ENCODE measurements at regions not wholly inside any gene's neighbourhood (a gene's known extent, or its start where the extent isn't known, plus 50 kb on each side); places are given as distances from the start of the nearest gene placed in this dataset.

GRCh38 chr10:36198322-36198721 is 556.2 kb upstream of the FZD8 start:
- TF ChIP-seq CTCF (IDR thresholded peaks at IDR 0.05; ENCODE audit: control extremely low read depth, extremely low read depth), result no peak
- Histone ChIP-seq H3K9me3 (ENCODE audit: control insufficient read depth in 4 of 4, insufficient read depth in 3 of 4, low read length in 3 of 4) (no peaks in the 10 kb centered on the region), H3K9ac (ENCODE audit: insufficient read depth in 1 of 2, low read length in 2 of 2) (no peak overlapping the region), H3K36me3 (ENCODE audit: control insufficient read depth in 4 of 4, insufficient read depth in 4 of 4, low read length in 4 of 4) (no peaks in the 10 kb centered on the region), H3K4me3 (no peak overlapping the region), H3K4me1 (ENCODE audit: control insufficient read depth in 5 of 5, insufficient read depth in 5 of 5, low read length in 5 of 5) (no peaks in the 10 kb centered on the region), H3K27ac (ENCODE audit: low read depth in 1 of 2, low read length in 1 of 2) (no peak overlapping the region), H3K27me3 (ENCODE audit: control insufficient read depth in 3 of 3, insufficient read depth in 3 of 3, low read length in 2 of 3) (no peaks in the 10 kb centered on the region)
- DNase-seq (no peak), ATAC-seq (ENCODE audit: insufficient read depth, low FRiP score) (no peak)

GRCh38 chr10:36195364-36195763 is 553.3 kb upstream of the FZD8 start:
- ATAC-seq (ENCODE audit: insufficient read depth, low FRiP score) (no peak), DNase-seq (no peak)
- Histone ChIP-seq H3K27ac (ENCODE audit: low read depth in 1 of 2, low read length in 1 of 2) (no peak overlapping the region), H3K4me1 (ENCODE audit: control insufficient read depth in 5 of 5, insufficient read depth in 5 of 5, low read length in 5 of 5) (no peaks in the 10 kb centered on the region), H3K9me3 (ENCODE audit: control insufficient read depth in 4 of 4, insufficient read depth in 3 of 4, low read length in 3 of 4) (peaks cover 0 to 9% (median 2%) of the 10 kb centered on the region in 4 donors), H3K4me3 (no peak overlapping the region), H3K9ac (ENCODE audit: insufficient read depth in 1 of 2, low read length in 2 of 2) (no peak overlapping the region), H3K36me3 (ENCODE audit: control insufficient read depth in 4 of 4, insufficient read depth in 4 of 4, low read length in 4 of 4) (no peaks in the 10 kb centered on the region), H3K27me3 (ENCODE audit: control insufficient read depth in 3 of 3, insufficient read depth in 3 of 3, low read length in 2 of 3) (no peaks in the 10 kb centered on the region)
- 87 to 95% methylated on average over 3 of the region's 3 CpGs for WGBS, 2 donors
- no peak for TF ChIP-seq CTCF (IDR thresholded peaks at IDR 0.05; ENCODE audit: control extremely low read depth, extremely low read depth)

DNA sequence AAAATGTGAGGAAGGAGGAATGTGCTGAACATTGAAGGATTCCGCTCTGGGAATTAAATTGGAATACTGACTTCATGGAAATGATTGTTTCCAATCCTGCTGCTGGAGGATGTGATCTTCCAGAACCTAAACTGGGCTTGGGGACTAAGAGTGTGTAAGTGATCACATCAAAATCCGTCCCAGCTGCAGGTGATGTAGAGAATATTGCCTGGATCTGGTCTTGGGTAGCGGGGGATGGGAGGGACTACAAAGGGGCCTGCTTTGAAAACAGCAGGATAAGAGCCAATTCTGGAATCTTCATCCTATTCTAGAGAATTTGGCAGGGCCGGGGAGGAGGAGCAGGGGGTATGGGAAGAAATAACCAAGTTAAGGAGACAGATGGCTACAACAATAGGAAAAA is 552.2 kb upstream of the FZD8 start:
- no peaks in the 10 kb centered on the region for H3K27me3 ChIP-seq (ENCODE audit: control insufficient read depth in 3 of 3, insufficient read depth in 3 of 3, low read length in 2 of 3)
- no peak overlapping the region for H3K27ac ChIP-seq (ENCODE audit: low read depth in 1 of 2, low read length in 1 of 2)
- ATAC-seq (ENCODE audit: insufficient read depth, low FRiP score), result no peak
- peaks cover 0 to 9% (median 3%) of the 10 kb centered on the region in 4 donors for H3K9me3 ChIP-seq (ENCODE audit: control insufficient read depth in 4 of 4, insufficient read depth in 3 of 4, low read length in 3 of 4)
- no peaks in the 10 kb centered on the region for H3K4me1 ChIP-seq (ENCODE audit: control insufficient read depth in 5 of 5, insufficient read depth in 5 of 5, low read length in 5 of 5)
- no peak for DNase-seq
- no peaks in the 10 kb centered on the region for H3K36me3 ChIP-seq (ENCODE audit: control insufficient read depth in 4 of 4, insufficient read depth in 4 of 4, low read length in 4 of 4)
- WGBS, 2 donors, result 69 to 89% methylated on average over 4 of the region's 4 CpGs
- no peak overlapping the region for H3K4me3 ChIP-seq
- no peak for TF ChIP-seq CTCF (IDR thresholded peaks at IDR 0.05; ENCODE audit: control extremely low read depth, extremely low read depth)
- H3K9ac ChIP-seq (ENCODE audit: insufficient read depth in 1 of 2, low read length in 2 of 2), result no peak overlapping the region

DNA sequence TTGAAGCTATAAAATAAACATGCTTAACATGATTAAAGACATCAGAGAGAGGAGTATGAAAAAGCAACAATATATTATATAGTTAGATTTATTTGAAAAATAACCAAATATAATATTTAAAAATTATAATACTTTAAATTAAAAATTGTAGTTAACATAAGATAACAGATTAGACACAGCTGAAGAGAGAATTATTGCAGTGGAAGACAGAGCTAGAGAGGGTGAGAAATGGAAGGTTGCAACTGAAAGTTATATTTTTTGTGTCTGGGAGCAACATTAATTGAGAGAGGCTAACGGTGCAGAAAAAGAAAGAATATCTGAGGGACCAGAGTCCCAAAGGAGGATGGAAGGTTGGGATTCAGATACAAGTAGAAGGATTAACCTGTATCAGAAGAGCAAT is 548.9 kb upstream of the FZD8 start:
- Histone ChIP-seq H3K4me1 (ENCODE audit: control insufficient read depth in 5 of 5, insufficient read depth in 5 of 5, low read length in 5 of 5) (peaks cover 0 to 15% (median 4%) of the 10 kb centered on the region in 5 donors), H3K36me3 (ENCODE audit: control insufficient read depth in 4 of 4, insufficient read depth in 4 of 4, low read length in 4 of 4) (no peaks in the 10 kb centered on the region), H3K9ac (ENCODE audit: insufficient read depth in 1 of 2, low read length in 2 of 2) (no peak overlapping the region), H3K9me3 (ENCODE audit: control insufficient read depth in 4 of 4, insufficient read depth in 3 of 4, low read length in 3 of 4) (peaks cover 0 to 9% (median 3%) of the 10 kb centered on the region in 4 donors), H3K4me3 (no peak overlapping the region), H3K27ac (ENCODE audit: low read depth in 1 of 2, low read length in 1 of 2) (no peak overlapping the region), H3K27me3 (ENCODE audit: control insufficient read depth in 3 of 3, insufficient read depth in 3 of 3, low read length in 2 of 3) (no peaks in the 10 kb centered on the region)
- TF ChIP-seq CTCF (IDR thresholded peaks at IDR 0.05; ENCODE audit: control extremely low read depth, extremely low read depth), result no peak
- ATAC-seq (ENCODE audit: insufficient read depth, low FRiP score) (no peak), DNase-seq (no peak)
- 90 to 91% methylated on average over 1 of the region's 1 CpG for WGBS, 2 donors
